K562 (cell line): ENCODE measurements at regions not wholly inside any gene's neighbourhood (a gene's known extent, or its start where the extent isn't known, plus 50 kb on each side); places are given as distances from the start of the nearest gene placed in this dataset.

Experiments
- ATAC-seq: fragments of 200-7000 bp; cut with Tn5 transposase; 3 replicates; pipeline ENCODE4 v1.9.1; 2020; ENCODE audit warnings: moderate library complexity
- BruUV-seq: library from RNA; stranded (reverse); fragments of 400-500 nt; replicated peaks from 2 replicates; lab custom pipeline; 2021; lab: Mats Ljungman, UMichigan
- CTCF ChIA-PET: fragments of 300-600 bp; formaldehyde crosslinking; extraction: SDS; loops from one replicate; lab custom pipeline; 2021; ENCODE audit warnings: low intra/inter-chr PET ratio; lab: Yijun Ruan, JAX
- POLR2A ChIA-PET: fragments of 300-600, 350-650 bp; sonication (Branson Sonifier 250); formaldehyde crosslinking; extraction: SDS; loops from one replicate; lab custom pipeline; 2021; ENCODE audit warnings: antibody characterized with exemption, inconsistent platforms; lab: Yijun Ruan, JAX
- DNase-seq, 4 experiments: peaks; one replicate each; pipeline versions ENCODE4 v3.0.0 to v3.0.0-alpha.2; 2011 to 2018; ENCODE audit warnings: low spot score in 3 of 4, mixed read lengths in 3 of 4; ENCODE audit errors: extremely low read depth in 1 of 4
- FAIRE-seq: peaks from 2 replicates; lab custom pipeline; 2011; peaks lifted over from hg19 to GRCh38; lab: Jason Lieb, UNC
- H2AFZ ChIP-seq: 2 replicates; pipeline ENCODE4 v1.6.0; 2011; ENCODE audit warnings: low read depth, low read length, control low read depth, inconsistent platforms
- H3K27ac ChIP-seq: fragments of 200-600 bp; 3 replicates; pipeline ENCODE4 v1.8.0; 2011; ENCODE audit warnings: low read depth, mild to moderate bottlenecking, control low read depth, inconsistent platforms, low read length, moderate library complexity, mixed read lengths; ENCODE audit errors: extremely low read depth
- H3K27me3 ChIP-seq, 2 experiments: fragments of 300-600 bp in 1 of 2; 2 replicates in 1 of 2; 3 replicates in 1 of 2; pipeline versions ENCODE4 v1.6.0 to v1.8.0; 2011; ENCODE audit warnings: inconsistent platforms in 2 of 2, low read length in 2 of 2, mild to moderate bottlenecking in 1 of 2, mixed read lengths in 1 of 2, moderate library complexity in 1 of 2; ENCODE audit not compliant: control insufficient read depth in 2 of 2, insufficient read depth in 2 of 2
- H3K36me3 ChIP-seq: fragments of 300-600 bp; 3 replicates; pipeline ENCODE4 v1.8.0; 2011; ENCODE audit warnings: mild to moderate bottlenecking, low read length, inconsistent platforms; ENCODE audit not compliant: control insufficient read depth, insufficient read depth
- H3K4me1 ChIP-seq, 2 experiments: fragments of 200-600 bp in 1 of 2; replicated peaks in 1 of 2; 2 replicates in 1 of 2; 3 replicates in 1 of 2; pipeline versions ENCODE4 v1.5.1 to v1.8.0; 2011; ENCODE audit warnings: inconsistent platforms in 2 of 2, low read length in 2 of 2, mild to moderate bottlenecking in 1 of 2, mixed read lengths in 1 of 2, moderate library complexity in 1 of 2; ENCODE audit not compliant: control insufficient read depth in 2 of 2, insufficient read depth in 2 of 2
- H3K4me2 ChIP-seq: 2 replicates; pipeline ENCODE4 v1.6.1; 2011; ENCODE audit warnings: low read length, control low read depth, inconsistent platforms, mixed read lengths; ENCODE audit not compliant: insufficient read depth
- H3K4me3 ChIP-seq: fragments of 200-600 bp; sonication (generic), shearing (Covaris generic); 2 replicates; pipeline ENCODE4 v1.5.1; 2016; ENCODE audit warnings: control low read depth, inconsistent platforms
- H3K79me2 ChIP-seq: fragments of 200-600 bp; 3 replicates; pipeline ENCODE4 v1.8.0; 2011; ENCODE audit warnings: low read length, inconsistent platforms; ENCODE audit not compliant: control insufficient read depth, insufficient read depth
- H3K9ac ChIP-seq, 2 experiments: 2 replicates each; pipeline versions ENCODE4 v1.6.0 to v1.6.1; 2011; ENCODE audit warnings: low read depth in 2 of 2, low read length in 2 of 2, control low read depth in 1 of 2, inconsistent platforms in 1 of 2, mild to moderate bottlenecking in 1 of 2, mixed read lengths in 1 of 2; ENCODE audit not compliant: insufficient read depth in 1 of 2
- H3K9me1 ChIP-seq: one replicate; pipeline ENCODE4 v1.6.0; 2011; ENCODE audit warnings: inconsistent platforms, mild to moderate bottlenecking, low read length, moderate library complexity; ENCODE audit not compliant: control insufficient read depth, insufficient read depth
- H3K9me3 ChIP-seq: replicated peaks from 2 replicates; pipeline ENCODE4 v1.5.1; 2011; ENCODE audit warnings: low read depth, low read length, inconsistent platforms; ENCODE audit not compliant: control insufficient read depth, insufficient read depth
- H4K20me1 ChIP-seq: replicated peaks from 2 replicates; pipeline ENCODE4 v1.6.1; 2011; ENCODE audit warnings: low read length, inconsistent platforms, mixed read lengths; ENCODE audit not compliant: control insufficient read depth, insufficient read depth
- BCL6 ChIP-seq: fragments of 250-450 bp; sonication (Bioruptor Pico); IDR thresholded peaks from 2 replicates; pipeline ENCODE4 v1.4.0; 2020
- HEY1 ChIP-seq: fragments of 250-450 bp; sonication (Bioruptor Pico); IDR thresholded peaks from 2 replicates; pipeline ENCODE4 v1.5.0; 2020; ENCODE audit warnings: mild to moderate bottlenecking, moderate library complexity, borderline replicate concordance
- KHSRP ChIP-seq: fragments of 450-650 bp; IDR thresholded peaks from 2 replicates; pipeline ENCODE4 v1.6.1; 2017
- MEF2A ChIP-seq: IDR thresholded peaks from 2 replicates; pipeline ENCODE4 v1.6.1; 2011; ENCODE audit warnings: low read depth, mild to moderate bottlenecking, low read length, moderate library complexity; ENCODE audit not compliant: control insufficient read depth
- MYC ChIP-seq, 2 experiments: fragments of 250-450 bp in 1 of 2; sonication (Bioruptor Pico) in 1 of 2; IDR thresholded peaks; 2 replicates each; pipeline versions ENCODE4 v1.5.1 to v1.6.1; 2012 to 2021; ENCODE audit warnings: low read depth in 2 of 2, borderline replicate concordance in 1 of 2, improper control_type of control experiment in 1 of 2, low read length in 1 of 2, mild to moderate bottlenecking in 1 of 2, moderate library complexity in 1 of 2
- TFAM ChIP-seq: fragments of 250-450 bp; sonication (Bioruptor Pico); conservative IDR thresholded peaks from 2 replicates; pipeline ENCODE4 v1.5.0; 2021; ENCODE audit warnings: mild to moderate bottlenecking, moderate library complexity
- ZBTB7A ChIP-seq: IDR thresholded peaks from 2 replicates; pipeline ENCODE4 v1.6.1; 2011; ENCODE audit warnings: low read depth, mild to moderate bottlenecking, low read length, moderate library complexity, borderline replicate concordance; ENCODE audit not compliant: control insufficient read depth
- ZKSCAN1 ChIP-seq: fragments of 150-350 bp; IDR thresholded peaks from 2 replicates; pipeline ENCODE4 v1.6.1; 2016; ENCODE audit warnings: low read depth, low read length
- ZNF41 ChIP-seq: fragments of 250-450 bp; sonication (Bioruptor Pico); conservative IDR thresholded peaks from 2 replicates; pipeline ENCODE4 v1.4.0; 2020; ENCODE audit warnings: mild to moderate bottlenecking
- in situ Hi-C: fragments of 300-500 bp; cut with MboI; formaldehyde crosslinking; loops from 4 replicates; pipeline ENCODE4 v1.15.0; 2018; ENCODE audit warnings: inconsistent platforms, mixed read lengths
- intact Hi-C: fragments of 100-400 bp; cut with micrococcal nuclease; formaldehyde crosslinking; loops from 2 replicates; pipeline ENCODE4 v1.14.2; 2022
- TF ChIP-seq, protein P1 (sequence below), 2 experiments: fragments of 450-650 bp in 1 of 2; sonication (generic) in 1 of 2; formaldehyde crosslinking in 1 of 2; IDR thresholded peaks in 1 of 2; conservative IDR thresholded peaks in 1 of 2; 2 replicates each; pipeline versions ENCODE4 v1.6.1 to v1.8.1; 2016 to 2023; ENCODE audit warnings: mild to moderate bottlenecking in 2 of 2, moderate library complexity in 2 of 2, inconsistent platforms in 1 of 2, missing genetic modification reagents in 1 of 2

DNA sequence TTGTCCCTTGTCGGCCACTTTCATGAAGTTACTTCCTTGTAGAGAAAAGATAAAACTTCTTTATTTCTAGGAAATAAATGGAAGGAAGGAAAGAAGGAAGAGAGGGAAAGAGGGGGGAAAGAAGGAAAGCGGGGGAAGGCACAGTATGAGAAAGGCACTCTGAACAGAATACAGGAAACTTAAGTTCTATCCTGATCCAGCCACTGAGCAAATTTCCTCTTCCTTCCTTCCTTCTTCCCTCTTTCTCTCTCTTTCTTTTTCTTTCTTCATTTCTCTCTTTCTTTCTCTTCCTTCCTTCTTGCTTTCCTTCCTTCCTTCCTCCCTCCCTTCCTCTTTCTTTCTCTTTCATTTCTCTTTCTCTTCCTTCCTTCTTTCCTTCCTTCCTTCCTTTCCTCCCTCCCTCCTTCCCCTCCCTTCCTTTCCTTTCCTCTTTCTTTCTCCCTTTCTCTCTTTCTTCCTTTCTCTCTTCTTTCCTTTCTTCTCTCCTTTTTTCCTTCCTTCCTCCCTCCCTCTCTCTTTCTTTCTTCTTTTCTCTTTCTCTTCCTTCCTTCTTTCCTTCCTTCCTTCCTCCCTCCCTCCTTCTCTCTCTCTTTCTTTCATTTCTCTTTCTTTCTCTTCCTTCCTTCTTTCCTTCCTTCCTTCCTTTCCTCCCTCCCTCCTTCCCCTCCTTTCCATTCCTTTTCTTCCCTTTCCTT is 240.2 kb upstream of the BRINP1 start (continued):
- TF ChIP-seq, protein P1, sequence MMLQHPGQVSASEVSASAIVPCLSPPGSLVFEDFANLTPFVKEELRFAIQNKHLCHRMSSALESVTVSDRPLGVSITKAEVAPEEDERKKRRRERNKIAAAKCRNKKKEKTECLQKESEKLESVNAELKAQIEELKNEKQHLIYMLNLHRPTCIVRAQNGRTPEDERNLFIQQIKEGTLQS (IDR thresholded peaks at IDR 0.05), result no peak
- TF ChIP-seq, protein P1 (CRISPR knock-in tag; conservative IDR thresholded peaks at IDR 0.05), result no peak
- no peak for TF ChIP-seq KHSRP
- TF ChIP-seq TFAM (CRISPR knock-in tag), result no peak

DNA sequence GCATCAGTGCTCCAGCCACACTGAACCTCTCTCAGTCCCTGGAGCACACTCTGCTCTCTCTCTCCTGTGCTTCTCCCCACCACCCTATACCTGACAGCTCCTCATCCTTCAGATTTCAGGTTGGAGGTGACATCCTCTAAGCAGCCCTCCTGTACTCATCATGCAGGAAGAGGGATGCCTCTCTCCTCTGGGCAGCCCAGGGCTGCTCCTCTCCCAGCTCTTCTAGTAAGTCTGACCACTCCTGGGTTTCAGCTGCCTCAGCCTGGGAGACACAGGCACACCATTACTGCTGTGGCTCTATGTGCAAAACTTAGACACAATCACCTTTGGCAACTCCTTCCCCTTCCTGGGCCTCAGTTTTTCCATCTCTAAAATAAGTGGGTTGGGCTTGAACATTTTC is 232.4 kb upstream of the BRINP1 start:
- Histone ChIP-seq H3K27ac (no peak overlapping the region), H2AFZ (no peak overlapping the region)
- TF ChIP-seq MYC (IDR thresholded peaks at IDR 0.05; ENCODE audit: low read depth, low read length) (no peak), MYC (CRISPR knock-in tag; IDR thresholded peaks at IDR 0.05; ENCODE audit: borderline replicate concordance, low read depth) (no peak), ZNF41 (CRISPR knock-in tag) (no peak), ZBTB7A (no peak), MEF2A (no peak), BCL6 (CRISPR knock-in tag) (no peak), HEY1 (CRISPR knock-in tag) (no peak), ZKSCAN1 (no peak)
- TF ChIP-seq, all 486 proteins: peak for 0
- Histone ChIP-seq H3K9me3 (no peaks in the 10 kb centered on the region), H3K27me3 (no peaks in the 10 kb centered on the region), H3K4me3 (no peak overlapping the region), H3K36me3 (no peaks in the 10 kb centered on the region), H4K20me1 (no peaks in the 10 kb centered on the region), H3K4me1 (no peaks in the 10 kb centered on the region), H3K79me2 (no peaks in the 10 kb centered on the region), H3K9me1 (no peaks in the 10 kb centered on the region), H3K4me2 (no peak overlapping the region), H3K9ac (no peak overlapping the region)
- ChIA-PET CTCF (no interaction called here), POLR2A (no interaction called here)
- in situ Hi-C loops (no loop called here), intact Hi-C loops (no loop called here)
- FAIRE-seq, result no peak
- no TSS peak for BruUV-seq
- no peak for DNase-seq
- ATAC-seq, result no peak
